ENCODE measurements at regions not wholly inside any gene's neighbourhood (a gene's known extent, or its start where the extent isn't known, plus 50 kb on each side); places are given as distances from the start of the nearest gene placed in this dataset.

DNA sequence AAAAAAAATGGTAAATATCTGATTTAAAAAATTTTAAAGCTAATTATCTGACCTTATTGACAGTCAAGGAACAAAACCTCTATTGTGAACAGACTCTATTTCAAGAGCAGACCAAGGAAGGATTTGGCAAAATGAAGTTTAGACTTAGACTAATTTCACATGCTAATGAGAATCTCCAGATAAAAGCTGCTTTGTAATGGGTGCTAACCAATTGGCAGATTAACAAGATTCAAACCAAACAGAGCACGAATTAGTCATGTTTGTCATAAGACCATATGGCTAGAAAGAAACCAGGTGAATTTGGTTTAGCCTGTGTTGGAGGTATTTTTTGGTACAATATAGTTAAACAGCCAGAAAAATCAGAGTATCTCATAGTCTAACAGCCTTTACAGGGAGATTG is 429.1 kb upstream of the NFE2L3 start:
- TF ChIP-seq CTCF (conservative IDR thresholded peaks at IDR 0.05; ENCODE audit: low read length) (no peak), EZH2phosphoT487 (IDR thresholded peaks at IDR 0.05; ENCODE audit: borderline replicate concordance, low read depth, low read length) (no peak)

All from OCI-LY7 (cell line).